ENCODE measurements at regions not wholly inside any gene's neighbourhood (a gene's known extent, or its start where the extent isn't known, plus 50 kb on each side); places are given as distances from the start of the nearest gene placed in this dataset.

- Histone ChIP-seq H3K9me3 (ENCODE audit: control insufficient read depth, insufficient read depth, low read depth, low read length) (no peaks in the 10 kb centered on the region), H3K27me3 (ENCODE audit: control insufficient read depth, insufficient read depth, low read length) (no peaks in the 10 kb centered on the region), H3K79me2 (ENCODE audit: control insufficient read depth, insufficient read depth, low read length) (no peaks in the 10 kb centered on the region), H3K27ac (ENCODE audit: insufficient read depth, low read length) (no peak overlapping the region), H3K4me3 (replicated peaks in 1 of 4; ENCODE audit: control extremely low read depth in 1 of 4, insufficient read depth in 1 of 4, low read depth in 3 of 4, low read length in 4 of 4) (no peak overlapping the region), H3K4me2 (ENCODE audit: extremely low read depth, insufficient read depth, low read length) (no peak overlapping the region), H4K20me1 (ENCODE audit: control insufficient read depth, extremely low read depth, insufficient read depth, low read length) (no peaks in the 10 kb centered on the region), H3K4me1 (ENCODE audit: control insufficient read depth, extremely low read depth, insufficient read depth, low read length) (no peaks in the 10 kb centered on the region), H2AFZ (ENCODE audit: low read length) (no peak overlapping the region), H3K36me3 (ENCODE audit: control insufficient read depth, insufficient read depth, low read length) (no peaks in the 10 kb centered on the region), H3K9ac (ENCODE audit: insufficient read depth, low read length) (no peak overlapping the region)
- TF ChIP-seq CTCF (conservative IDR thresholded peaks at IDR 0.05 in 1 of 2, IDR thresholded peaks at IDR 0.05 in 1 of 2; ENCODE audit: low read depth in 1 of 2, low read length in 2 of 2) (no peak), EZH2 (IDR thresholded peaks at IDR 0.05; ENCODE audit: low read length, missing control alignments) (no peak)
- DNase-seq (ENCODE audit: low read depth in 2 of 2): no peak
Observed at GRCh38 chr18:78601349-78601748, 378.3 kb upstream of the SALL3 start.

GRCh38 chr18:78601923-78602322, 377.7 kb upstream of the SALL3 start:
- Histone ChIP-seq H3K9me3 (ENCODE audit: control insufficient read depth, insufficient read depth, low read depth, low read length) (no peaks in the 10 kb centered on the region), H3K4me1 (ENCODE audit: control insufficient read depth, extremely low read depth, insufficient read depth, low read length) (no peaks in the 10 kb centered on the region), H3K4me3 (replicated peaks in 1 of 4; ENCODE audit: control extremely low read depth in 1 of 4, insufficient read depth in 1 of 4, low read depth in 3 of 4, low read length in 4 of 4) (no peak overlapping the region), H3K27me3 (ENCODE audit: control insufficient read depth, insufficient read depth, low read length) (no peaks in the 10 kb centered on the region), H3K27ac (ENCODE audit: insufficient read depth, low read length) (no peak overlapping the region), H2AFZ (ENCODE audit: low read length) (no peak overlapping the region), H3K36me3 (ENCODE audit: control insufficient read depth, insufficient read depth, low read length) (no peaks in the 10 kb centered on the region), H3K4me2 (ENCODE audit: extremely low read depth, insufficient read depth, low read length) (no peak overlapping the region), H3K79me2 (ENCODE audit: control insufficient read depth, insufficient read depth, low read length) (no peaks in the 10 kb centered on the region), H4K20me1 (ENCODE audit: control insufficient read depth, extremely low read depth, insufficient read depth, low read length) (no peaks in the 10 kb centered on the region), H3K9ac (ENCODE audit: insufficient read depth, low read length) (no peak overlapping the region)
- no peak for DNase-seq (ENCODE audit: low read depth in 2 of 2)
- TF ChIP-seq EZH2 (IDR thresholded peaks at IDR 0.05; ENCODE audit: low read length, missing control alignments) (no peak), CTCF (conservative IDR thresholded peaks at IDR 0.05 in 1 of 2, IDR thresholded peaks at IDR 0.05 in 1 of 2; ENCODE audit: low read depth in 1 of 2, low read length in 2 of 2) (no peak)

GRCh38 chr18:78602430-78602829, 377.2 kb upstream of the SALL3 start:
- Histone ChIP-seq H3K27ac (ENCODE audit: insufficient read depth, low read length) (no peak overlapping the region), H3K27me3 (ENCODE audit: control insufficient read depth, insufficient read depth, low read length) (no peaks in the 10 kb centered on the region), H3K9ac (ENCODE audit: insufficient read depth, low read length) (no peak overlapping the region), H2AFZ (ENCODE audit: low read length) (no peak overlapping the region), H4K20me1 (ENCODE audit: control insufficient read depth, extremely low read depth, insufficient read depth, low read length) (no peaks in the 10 kb centered on the region), H3K79me2 (ENCODE audit: control insufficient read depth, insufficient read depth, low read length) (no peaks in the 10 kb centered on the region), H3K4me3 (replicated peaks in 1 of 4; ENCODE audit: control extremely low read depth in 1 of 4, insufficient read depth in 1 of 4, low read depth in 3 of 4, low read length in 4 of 4) (no peak overlapping the region), H3K4me2 (ENCODE audit: extremely low read depth, insufficient read depth, low read length) (no peak overlapping the region), H3K9me3 (ENCODE audit: control insufficient read depth, insufficient read depth, low read depth, low read length) (no peaks in the 10 kb centered on the region), H3K36me3 (ENCODE audit: control insufficient read depth, insufficient read depth, low read length) (no peaks in the 10 kb centered on the region), H3K4me1 (ENCODE audit: control insufficient read depth, extremely low read depth, insufficient read depth, low read length) (no peaks in the 10 kb centered on the region)
- TF ChIP-seq EZH2 (IDR thresholded peaks at IDR 0.05; ENCODE audit: low read length, missing control alignments): no peak
- no peak for DNase-seq (ENCODE audit: low read depth in 2 of 2)

All from fibroblast of lung (primary cell).